H1 (cell line): ENCODE measurements at regions not wholly inside any gene's neighbourhood (a gene's known extent, or its start where the extent isn't known, plus 50 kb on each side); places are given as distances from the start of the nearest gene placed in this dataset.

Experiments used
- CTCF ChIA-PET: fragments of 300-600 bp; sonication (Branson Sonifier 250); formaldehyde crosslinking; loops from one replicate; lab custom pipeline; 2021; ENCODE audit not compliant: partially characterized antibody; lab: Charles Lee
- POLR2A ChIA-PET: fragments of 300-600 bp; sonication (Branson Sonifier 250); formaldehyde crosslinking; loops from one replicate; lab custom pipeline; 2021; ENCODE audit warnings: inconsistent platforms; ENCODE audit not compliant: partially characterized antibody; lab: Charles Lee
- DNase-seq, 2 experiments: peaks; one replicate each; pipeline versions ENCODE4 v3.0.0 to v3.0.0-alpha.2; 2010 to 2022; ENCODE audit warnings: low spot score in 2 of 2, low read depth in 1 of 2, mixed read lengths in 1 of 2
- FAIRE-seq: peaks from 2 replicates; lab custom pipeline; 2011; peaks lifted over from hg19 to GRCh38; lab: Jason Lieb, UNC
- H2AFZ ChIP-seq: 2 replicates; pipeline ENCODE4 v1.8.1; 2012; ENCODE audit warnings: low read length, inconsistent platforms
- H2AK5ac ChIP-seq: 2 replicates; pipeline ENCODE4 v1.6.1; 2013; ENCODE audit warnings: low read depth, low read length
- H2BK120ac ChIP-seq: replicated peaks from 2 replicates; pipeline ENCODE3; 2013; ENCODE audit warnings: low read depth, low read length, inconsistent platforms
- H2BK12ac ChIP-seq: 2 replicates; pipeline ENCODE4 v1.6.1; 2013; ENCODE audit warnings: low read depth, low read length
- H2BK15ac ChIP-seq: 2 replicates; pipeline ENCODE4 v1.6.1; 2013; ENCODE audit warnings: low read length
- H2BK20ac ChIP-seq: 2 replicates; pipeline ENCODE4 v1.6.1; 2013; ENCODE audit warnings: low read length
- H2BK5ac ChIP-seq: 2 replicates; pipeline ENCODE4 v1.6.1; 2013; ENCODE audit warnings: low read depth, low read length
- H3K14ac ChIP-seq: 2 replicates; pipeline ENCODE4 v1.6.1; 2013; ENCODE audit warnings: inconsistent platforms; ENCODE audit not compliant: insufficient read length
- H3K18ac ChIP-seq: 2 replicates; pipeline ENCODE4 v1.6.1; 2013; ENCODE audit warnings: low read length; ENCODE audit errors: extremely low read depth
- H3K23ac ChIP-seq: 2 replicates; pipeline ENCODE4 v1.6.1; 2013; ENCODE audit warnings: inconsistent platforms; ENCODE audit not compliant: insufficient read length
- H3K23me2 ChIP-seq: 2 replicates; pipeline ENCODE4 v1.6.1; 2013; ENCODE audit warnings: low read depth, low read length
- H3K27ac ChIP-seq: 2 replicates; pipeline ENCODE4 v1.6.1; 2011; ENCODE audit warnings: low read depth, low read length, inconsistent platforms
- H3K27me3 ChIP-seq, 4 experiments: replicated peaks in 1 of 4; 1 replicate in 1 of 4; 2 replicates in 3 of 4; pipeline versions ENCODE4 v1.6.1 to v1.8.1; 2011 to 2013; ENCODE audit warnings: low read length in 3 of 4, mild to moderate bottlenecking in 3 of 4, inconsistent platforms in 2 of 4, mixed read lengths in 2 of 4, moderate library complexity in 1 of 4; ENCODE audit not compliant: control insufficient read depth in 3 of 4, insufficient read depth in 3 of 4; ENCODE audit errors: extremely low read depth in 1 of 4
- H3K36me3 ChIP-seq, 4 experiments: 2 replicates each; pipeline versions ENCODE4 v1.6.1 to v1.8.1; 2011 to 2013; ENCODE audit warnings: mild to moderate bottlenecking in 4 of 4, low read length in 3 of 4, moderate library complexity in 2 of 4, control low read depth in 1 of 4, inconsistent platforms in 1 of 4; ENCODE audit not compliant: insufficient read depth in 4 of 4, control insufficient read depth in 2 of 4
- H3K4ac ChIP-seq: replicated peaks from 2 replicates; pipeline ENCODE3; 2013; ENCODE audit warnings: low read length, low read depth, mixed read lengths, inconsistent platforms; ENCODE audit not compliant: insufficient read length
- H3K4me1 ChIP-seq, 4 experiments: replicated peaks in 1 of 4; 1 replicate in 1 of 4; 2 replicates in 3 of 4; pipeline versions ENCODE4 v1.6.1 to v1.8.1; 2011 to 2013; ENCODE audit warnings: low read length in 3 of 4, inconsistent platforms in 2 of 4, mixed read lengths in 1 of 4; ENCODE audit not compliant: insufficient read depth in 4 of 4, control insufficient read depth in 3 of 4
- H3K4me2 ChIP-seq, 2 experiments: 2 replicates each; pipeline versions ENCODE4 v1.6.1 to v1.8.1; 2011 to 2013; ENCODE audit warnings: low read depth in 2 of 2, low read length in 2 of 2, control low read depth in 1 of 2, inconsistent platforms in 1 of 2, mild to moderate bottlenecking in 1 of 2; ENCODE audit not compliant: insufficient read depth in 1 of 2
- H3K4me3 ChIP-seq, 4 experiments: fragments of 200-600, 300-600 bp in 1 of 4; sonication (generic), shearing (Covaris generic), sonication (Bioruptor Twin) in 1 of 4; 2 replicates each; pipeline versions ENCODE4 v1.5.1 to v1.8.1; 2011 to 2016; ENCODE audit warnings: low read length in 4 of 4, low read depth in 3 of 4, control low read depth in 2 of 4, inconsistent platforms in 2 of 4, mild to moderate bottlenecking in 2 of 4, mixed read lengths in 1 of 4, moderate library complexity in 1 of 4; ENCODE audit not compliant: insufficient read depth in 2 of 4; ENCODE audit errors: extremely low read depth in 1 of 4
- H3K56ac ChIP-seq: replicated peaks from 2 replicates; pipeline ENCODE3; 2013; ENCODE audit warnings: low read depth, mild to moderate bottlenecking, mixed read lengths, low read length, inconsistent platforms; ENCODE audit not compliant: insufficient read length
- H3K79me1 ChIP-seq: 2 replicates; pipeline ENCODE4 v1.6.1; 2013; ENCODE audit warnings: low read depth, low read length, control low read depth
- H3K79me2 ChIP-seq, 2 experiments: 2 replicates each; pipeline versions ENCODE4 v1.6.1 to v1.8.1; 2012 to 2013; ENCODE audit warnings: low read length in 2 of 2, mild to moderate bottlenecking in 2 of 2, inconsistent platforms in 1 of 2; ENCODE audit not compliant: insufficient read depth in 2 of 2, control insufficient read depth in 1 of 2
- H3K9ac ChIP-seq, 4 experiments: replicated peaks in 1 of 4; 1 replicate in 1 of 4; 2 replicates in 3 of 4; pipeline versions ENCODE4 v1.6.1 to v1.8.1; 2011 to 2013; ENCODE audit warnings: low read depth in 3 of 4, low read length in 3 of 4, control low read depth in 2 of 4, mild to moderate bottlenecking in 2 of 4, moderate library complexity in 2 of 4, inconsistent platforms in 1 of 4; ENCODE audit errors: extremely low read depth in 1 of 4
- H3K9me3 ChIP-seq, 2 experiments: 2 replicates each; pipeline versions ENCODE4 v1.6.1 to v1.8.1; 2012 to 2013; ENCODE audit warnings: mild to moderate bottlenecking in 2 of 2, moderate library complexity in 2 of 2, control low read depth in 1 of 2, inconsistent platforms in 1 of 2, low read depth in 1 of 2, low read length in 1 of 2, mixed read lengths in 1 of 2; ENCODE audit not compliant: insufficient read depth in 2 of 2
- H4K20me1 ChIP-seq, 2 experiments: replicated peaks in 1 of 2; 2 replicates each; pipeline versions ENCODE3 to v1.8.1; 2011 to 2013; ENCODE audit warnings: inconsistent platforms in 2 of 2, low read length in 2 of 2, mild to moderate bottlenecking in 1 of 2; ENCODE audit not compliant: insufficient read depth in 2 of 2, control insufficient read depth in 1 of 2
- H4K5ac ChIP-seq: 2 replicates; pipeline ENCODE4 v1.6.1; 2013; ENCODE audit warnings: low read length, low read depth, mixed read lengths, inconsistent platforms; ENCODE audit not compliant: insufficient read length
- H4K8ac ChIP-seq: 2 replicates; pipeline ENCODE4 v1.8.0; 2013; ENCODE audit warnings: mild to moderate bottlenecking, moderate library complexity, low read length, inconsistent platforms; ENCODE audit not compliant: insufficient read depth; ENCODE audit errors: extremely low read depth
- H4K91ac ChIP-seq: replicated peaks from 2 replicates; pipeline ENCODE3; 2013; ENCODE audit warnings: low read length, mixed read lengths, inconsistent platforms; ENCODE audit not compliant: insufficient read length
- CHD1 ChIP-seq: IDR thresholded peaks from 2 replicates; pipeline ENCODE4 v1.6.1; 2012; ENCODE audit warnings: low read depth, low read length, improper control_type of control experiment
- EZH2 ChIP-seq: fragments of 200-600 bp; sonication (generic); IDR thresholded peaks from 2 replicates; pipeline ENCODE4 v1.7.1; 2012; ENCODE audit warnings: low read depth, mild to moderate bottlenecking, moderate library complexity, low read length, inconsistent platforms; ENCODE audit not compliant: severe bottlenecking
- TAF1 ChIP-seq: IDR thresholded peaks from 2 replicates; pipeline ENCODE4 v1.6.1; 2011; ENCODE audit warnings: mild to moderate bottlenecking, low read depth, low read length
- YY1 ChIP-seq: IDR thresholded peaks from 2 replicates; pipeline ENCODE4 v1.6.1; 2011; ENCODE audit warnings: low read depth, mild to moderate bottlenecking, low read length
- WGBS, 2 experiments: shearing (Covaris generic) in 1 of 2; methylation state at CpG; one replicate each; pipeline versions ENCODE4 v1.1.6 to v1.1.7; 2013 to 2015; ENCODE audit warnings: low lambda C conversion rate in 2 of 2, mixed read lengths in 2 of 2, inconsistent platforms in 1 of 2, low coverage in 1 of 2, missing lambda C conversion rate in 1 of 2; ENCODE audit not compliant: insufficient replicate concordance in 2 of 2, insufficient coverage in 1 of 2, insufficient read length in 1 of 2; ENCODE audit errors: extremely low coverage in 1 of 2, missing lambda C conversion rate in 1 of 2; 5-methylcytosine and 5-hydroxymethylcytosine counted together

DNA sequence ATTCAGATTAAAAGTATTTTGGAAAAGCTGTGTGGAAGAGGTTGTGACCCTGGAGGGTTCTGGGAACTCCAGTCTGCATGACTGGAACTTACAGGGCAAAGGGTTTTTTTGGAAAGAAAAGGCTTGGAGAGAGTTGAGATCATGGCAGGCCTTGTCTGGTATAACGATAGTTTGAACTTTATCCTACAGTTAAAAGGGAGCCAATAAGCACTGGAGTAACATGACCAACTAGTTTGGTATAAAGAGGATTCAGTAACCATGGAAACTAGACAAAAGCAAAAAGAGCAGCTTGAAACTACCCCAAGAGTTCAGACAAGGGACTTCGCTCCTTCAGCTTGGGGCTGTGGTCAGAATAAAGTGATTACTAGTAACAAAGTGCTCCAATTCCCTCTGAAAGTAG, 151.2 kb upstream of the TMCO5A start:
- H3K4ac ChIP-seq = no peak overlapping the region
- H4K8ac ChIP-seq = no peak overlapping the region
- H3K23ac ChIP-seq = no peak overlapping the region
- no peak overlapping the region for H2BK15ac ChIP-seq
- H2BK20ac ChIP-seq = no peak overlapping the region
- POLR2A ChIA-PET = interaction anchor here (0.6 kb wide), 1 partner anchor 1715 kb away, joined by 3 read pairs; no protein-coding TSS in a partner anchor
- H2BK12ac ChIP-seq = no peak overlapping the region
- H3K18ac ChIP-seq = no peak overlapping the region
- H3K4me3 ChIP-seq = no peak overlapping the region
- H3K79me2 ChIP-seq = no peaks in the 10 kb centered on the region
- H3K4me2 ChIP-seq = no peak overlapping the region
- no peak overlapping the region for H2AFZ ChIP-seq
- H3K4me1 ChIP-seq = no peaks in the 10 kb centered on the region
- H3K79me1 ChIP-seq = no peaks in the 10 kb centered on the region
- DNase-seq (no peak), FAIRE-seq (no peak)
- H3K27ac ChIP-seq = no peak overlapping the region
- no peak overlapping the region for H2BK5ac ChIP-seq
- no peaks in the 10 kb centered on the region for H3K27me3 ChIP-seq
- no peak for TF ChIP-seq TAF1
- TF ChIP-seq YY1 = no peak
- TF ChIP-seq EZH2 = no peak
- no peak for TF ChIP-seq CHD1
- 88% methylated on average over 2 of the region's 2 CpGs; no CpG with 5 or more reads in 1 of the 2 experiments for WGBS, 2 experiments
- H3K56ac ChIP-seq = no peak overlapping the region
- no peaks in the 10 kb centered on the region for H4K20me1 ChIP-seq
- no peak overlapping the region for H4K91ac ChIP-seq
- CTCF ChIA-PET = interaction anchor here (0.6 to 1.6 kb wide), 3 partner anchors 19 to 1404 kb away, joined by 3 to 5 read pairs (median 4); no protein-coding TSS in a partner anchor
- no peak overlapping the region for H2AK5ac ChIP-seq
- no peaks in the 10 kb centered on the region for H3K36me3 ChIP-seq
- H3K9ac ChIP-seq = no peak overlapping the region
- no peak overlapping the region for H3K14ac ChIP-seq
- H3K23me2 ChIP-seq = no peaks in the 10 kb centered on the region
- no peak overlapping the region for H2BK120ac ChIP-seq
- no peaks in the 10 kb centered on the region for H3K9me3 ChIP-seq
- no peak overlapping the region for H4K5ac ChIP-seq
